ENCODE measurements at regions not wholly inside any gene's neighbourhood (a gene's known extent, or its start where the extent isn't known, plus 50 kb on each side); places are given as distances from the start of the nearest gene placed in this dataset.

DNA sequence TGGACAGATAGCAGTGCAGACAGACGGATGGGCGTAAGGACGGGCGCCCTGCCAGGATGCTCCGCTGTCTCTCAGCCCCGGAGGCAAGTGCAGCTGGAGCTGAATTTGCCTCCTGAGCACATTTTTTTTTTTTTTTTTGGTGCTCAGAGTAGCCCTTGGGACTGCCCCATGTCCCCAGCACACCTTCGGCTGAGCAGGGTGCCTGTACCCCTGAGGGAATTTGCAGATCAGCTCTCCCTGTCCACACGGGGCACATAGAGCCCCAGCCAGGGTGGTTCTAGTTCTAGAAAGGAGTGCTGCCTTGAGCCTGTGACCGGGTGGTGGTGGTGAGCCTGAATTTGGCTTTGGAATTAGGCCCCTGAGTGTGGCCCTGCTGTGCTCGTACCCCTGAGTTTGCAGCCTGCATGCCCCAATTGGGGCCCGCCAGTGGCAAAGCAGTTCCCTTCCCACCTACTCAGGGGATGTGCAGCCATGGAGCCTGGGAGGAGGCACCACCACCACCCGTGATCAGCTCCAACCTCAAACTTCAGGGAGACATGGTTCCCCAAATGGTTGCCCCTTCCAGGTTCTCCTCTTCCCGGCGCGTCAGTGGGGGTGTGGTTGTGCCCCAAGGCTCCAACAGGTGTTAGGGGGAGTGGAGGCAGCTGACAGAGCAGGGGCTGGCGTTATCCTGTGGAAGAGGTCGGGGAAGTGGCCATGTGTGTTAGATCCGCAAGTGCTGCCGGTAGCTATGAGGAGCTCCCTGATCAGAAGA lies 1232.7 kb downstream of the BRD1 start:
- intact Hi-C loops (cut with micrococcal nuclease), result no loop called here
- ChIA-PET POLR2A (no interaction called here), RAD21 (ENCODE audit: low non-redundant PET in 1 of 2, low total read pairs in 2 of 2, uncharacterized antibody in 2 of 2, unreplicated experiment in 2 of 2) (no interaction called here), CTCF (no interaction called here)
- no peak overlapping the region for H3K4me2 ChIP-seq (ENCODE audit: low read length)
- no peak overlapping the region for H2AFZ ChIP-seq (ENCODE audit: low read depth, low read length, poor library complexity, severe bottlenecking)
- no peaks in the 10 kb centered on the region for H4K20me1 ChIP-seq (ENCODE audit: insufficient read depth)
- no peaks in the 10 kb centered on the region for H3K4me1 ChIP-seq (ENCODE audit: control insufficient read depth in 1 of 2, insufficient read depth in 2 of 2, low read length in 2 of 2)
- H3K27ac ChIP-seq (ENCODE audit: low read depth, low read length), result no peak overlapping the region
- ATAC-seq (no peak), DNase-seq (ENCODE audit: low read depth, low spot score) (no peak)
- no peaks in the 10 kb centered on the region for H3K36me3 ChIP-seq (ENCODE audit: control insufficient read depth in 1 of 2, insufficient read depth in 2 of 2, low read length in 2 of 2)
- BruUV-seq (replicated peaks), result no TSS peak
- H3K4me3 ChIP-seq (replicated peaks in 1 of 2; ENCODE audit: low read depth in 1 of 2, low read length in 2 of 2), result no peak overlapping the region
- no peaks in the 10 kb centered on the region for H3K9me2 ChIP-seq (ENCODE audit: insufficient read depth)
- TF ChIP-seq SIN3A (IDR thresholded peaks at IDR 0.05; ENCODE audit: low read depth) (no peak), YY1 (IDR thresholded peaks at IDR 0.05; ENCODE audit: extremely low read depth, insufficient replicate concordance, low read depth, low read length) (no peak), RAD21 (IDR thresholded peaks at IDR 0.05; ENCODE audit: low read depth) (no peak), POLR2A (IDR thresholded peaks at IDR 0.05; ENCODE audit: borderline replicate concordance, extremely low read depth, insufficient read depth, insufficient read length) (no peak)
- TF ChIP-seq, protein P1, sequence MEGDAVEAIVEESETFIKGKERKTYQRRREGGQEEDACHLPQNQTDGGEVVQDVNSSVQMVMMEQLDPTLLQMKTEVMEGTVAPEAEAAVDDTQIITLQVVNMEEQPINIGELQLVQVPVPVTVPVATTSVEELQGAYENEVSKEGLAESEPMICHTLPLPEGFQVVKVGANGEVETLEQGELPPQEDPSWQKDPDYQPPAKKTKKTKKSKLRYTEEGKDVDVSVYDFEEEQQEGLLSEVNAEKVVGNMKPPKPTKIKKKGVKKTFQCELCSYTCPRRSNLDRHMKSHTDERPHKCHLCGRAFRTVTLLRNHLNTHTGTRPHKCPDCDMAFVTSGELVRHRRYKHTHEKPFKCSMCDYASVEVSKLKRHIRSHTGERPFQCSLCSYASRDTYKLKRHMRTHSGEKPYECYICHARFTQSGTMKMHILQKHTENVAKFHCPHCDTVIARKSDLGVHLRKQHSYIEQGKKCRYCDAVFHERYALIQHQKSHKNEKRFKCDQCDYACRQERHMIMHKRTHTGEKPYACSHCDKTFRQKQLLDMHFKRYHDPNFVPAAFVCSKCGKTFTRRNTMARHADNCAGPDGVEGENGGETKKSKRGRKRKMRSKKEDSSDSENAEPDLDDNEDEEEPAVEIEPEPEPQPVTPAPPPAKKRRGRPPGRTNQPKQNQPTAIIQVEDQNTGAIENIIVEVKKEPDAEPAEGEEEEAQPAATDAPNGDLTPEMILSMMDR (IDR thresholded peaks at IDR 0.05 in 2 of 3, conservative IDR thresholded peaks at IDR 0.05 in 1 of 3; ENCODE audit: borderline replicate concordance in 1 of 3, insufficient read depth in 1 of 3, low read depth in 2 of 3, low read length in 2 of 3), result no peak
- no peaks in the 10 kb centered on the region for H3K79me2 ChIP-seq (ENCODE audit: insufficient read depth, low read length)
- no peaks in the 10 kb centered on the region for H3K27me3 ChIP-seq (ENCODE audit: insufficient read depth, low read length)
- H3K9me3 ChIP-seq (ENCODE audit: control insufficient read depth in 1 of 2, insufficient read depth in 1 of 2, low read depth in 1 of 2, low read length in 2 of 2), result no peaks in the 10 kb centered on the region; a peak in 1 of 4 replicates
- H3K9ac ChIP-seq (ENCODE audit: low read length), result no peak overlapping the region

DNA sequence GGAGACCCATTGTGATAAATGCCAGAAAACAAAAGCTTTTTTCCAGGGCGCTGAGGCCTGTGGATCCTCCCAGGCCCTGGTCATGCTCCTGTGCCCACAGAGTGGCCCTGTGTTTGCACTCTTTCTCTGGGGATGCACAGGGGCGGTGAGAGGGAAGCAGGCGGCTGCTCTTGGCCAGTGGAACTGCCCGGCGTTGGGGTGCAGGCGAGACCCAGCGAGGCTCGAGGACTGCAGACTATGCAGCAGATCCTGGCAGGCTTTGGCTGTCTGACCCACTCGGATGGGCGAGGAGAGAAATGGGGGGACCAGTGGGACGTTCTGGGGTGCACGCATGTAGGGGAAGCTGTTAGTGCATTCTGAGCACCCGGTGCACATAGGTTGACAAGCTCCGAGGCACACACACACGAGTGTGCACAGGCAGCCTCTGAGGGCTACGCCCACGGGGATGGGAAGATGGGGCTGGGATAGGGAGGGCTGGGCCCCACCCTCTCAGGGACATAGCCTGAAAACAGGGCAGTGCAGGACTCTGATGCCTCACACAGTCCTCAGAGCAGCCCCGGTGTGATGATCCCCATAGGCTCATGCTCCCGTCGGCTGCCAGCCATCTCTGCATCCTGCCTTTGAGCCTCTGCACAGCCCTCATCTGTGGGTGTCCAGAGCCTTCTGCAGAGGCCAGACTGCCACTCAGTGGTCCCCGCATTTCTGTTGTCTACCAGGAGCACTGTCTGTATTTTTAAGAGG lies 1233.5 kb downstream of the BRD1 start:
- Histone ChIP-seq H3K27me3 (ENCODE audit: insufficient read depth, low read length) (no peaks in the 10 kb centered on the region), H2AFZ (ENCODE audit: low read depth, low read length, poor library complexity, severe bottlenecking) (no peak overlapping the region), H4K20me1 (ENCODE audit: insufficient read depth) (no peaks in the 10 kb centered on the region), H3K4me3 (replicated peaks in 1 of 2; ENCODE audit: low read depth in 1 of 2, low read length in 2 of 2) (no peak overlapping the region), H3K4me2 (ENCODE audit: low read length) (no peak overlapping the region), H3K36me3 (ENCODE audit: control insufficient read depth in 1 of 2, insufficient read depth in 2 of 2, low read length in 2 of 2) (no peaks in the 10 kb centered on the region), H3K9ac (ENCODE audit: low read length) (no peak overlapping the region), H3K4me1 (ENCODE audit: control insufficient read depth in 1 of 2, insufficient read depth in 2 of 2, low read length in 2 of 2) (no peaks in the 10 kb centered on the region), H3K9me2 (ENCODE audit: insufficient read depth) (no peaks in the 10 kb centered on the region), H3K27ac (ENCODE audit: low read depth, low read length) (no peak overlapping the region), H3K79me2 (ENCODE audit: insufficient read depth, low read length) (no peaks in the 10 kb centered on the region), H3K9me3 (ENCODE audit: control insufficient read depth in 1 of 2, insufficient read depth in 1 of 2, low read depth in 1 of 2, low read length in 2 of 2) (no peaks in the 10 kb centered on the region; a peak in 1 of 4 replicates)
- no peak for DNase-seq (ENCODE audit: low read depth, low spot score)
- ChIA-PET RAD21 (ENCODE audit: low non-redundant PET in 1 of 2, low total read pairs in 2 of 2, uncharacterized antibody in 2 of 2, unreplicated experiment in 2 of 2) (no interaction called here), POLR2A (no interaction called here), CTCF (no interaction called here)
- BruUV-seq (replicated peaks), result no TSS peak
- intact Hi-C loops (cut with micrococcal nuclease), result no loop called here
- ATAC-seq, result no peak
- TF ChIP-seq FOSL1 (IDR thresholded peaks at IDR 0.05; ENCODE audit: low read depth) (no peak), TCF7L2 (IDR thresholded peaks at IDR 0.05; ENCODE audit: borderline replicate concordance, extremely low read depth, insufficient read depth, insufficient read length) (no peak), YY1 (IDR thresholded peaks at IDR 0.05; ENCODE audit: extremely low read depth, insufficient replicate concordance, low read depth, low read length) (no peak), POLR2A (IDR thresholded peaks at IDR 0.05; ENCODE audit: borderline replicate concordance, extremely low read depth, insufficient read depth, insufficient read length) (no peak), SRF (IDR thresholded peaks at IDR 0.05; ENCODE audit: low read depth) (no peak), CBX3 (IDR thresholded peaks at IDR 0.05; ENCODE audit: low read depth) (no peak), EGR1 (IDR thresholded peaks at IDR 0.05; ENCODE audit: low read depth) (no peak), SP1 (IDR thresholded peaks at IDR 0.05; ENCODE audit: low read depth) (no peak), ZNF274 (IDR thresholded peaks at IDR 0.05; ENCODE audit: low read depth, low read length) (no peak), CEBPB (IDR thresholded peaks at IDR 0.05; ENCODE audit: low read depth) (no peak), RAD21 (IDR thresholded peaks at IDR 0.05; ENCODE audit: low read depth) (no peak)
- TF ChIP-seq, protein P2, sequence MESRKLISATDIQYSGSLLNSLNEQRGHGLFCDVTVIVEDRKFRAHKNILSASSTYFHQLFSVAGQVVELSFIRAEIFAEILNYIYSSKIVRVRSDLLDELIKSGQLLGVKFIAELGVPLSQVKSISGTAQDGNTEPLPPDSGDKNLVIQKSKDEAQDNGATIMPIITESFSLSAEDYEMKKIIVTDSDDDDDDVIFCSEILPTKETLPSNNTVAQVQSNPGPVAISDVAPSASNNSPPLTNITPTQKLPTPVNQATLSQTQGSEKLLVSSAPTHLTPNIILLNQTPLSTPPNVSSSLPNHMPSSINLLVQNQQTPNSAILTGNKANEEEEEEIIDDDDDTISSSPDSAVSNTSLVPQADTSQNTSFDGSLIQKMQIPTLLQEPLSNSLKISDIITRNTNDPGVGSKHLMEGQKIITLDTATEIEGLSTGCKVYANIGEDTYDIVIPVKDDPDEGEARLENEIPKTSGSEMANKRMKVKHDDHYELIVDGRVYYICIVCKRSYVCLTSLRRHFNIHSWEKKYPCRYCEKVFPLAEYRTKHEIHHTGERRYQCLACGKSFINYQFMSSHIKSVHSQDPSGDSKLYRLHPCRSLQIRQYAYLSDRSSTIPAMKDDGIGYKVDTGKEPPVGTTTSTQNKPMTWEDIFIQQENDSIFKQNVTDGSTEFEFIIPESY (IDR thresholded peaks at IDR 0.05; ENCODE audit: extremely low read depth, insufficient replicate concordance, low read length), result no peak
- TF ChIP-seq, protein P3, sequence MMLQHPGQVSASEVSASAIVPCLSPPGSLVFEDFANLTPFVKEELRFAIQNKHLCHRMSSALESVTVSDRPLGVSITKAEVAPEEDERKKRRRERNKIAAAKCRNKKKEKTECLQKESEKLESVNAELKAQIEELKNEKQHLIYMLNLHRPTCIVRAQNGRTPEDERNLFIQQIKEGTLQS (IDR thresholded peaks at IDR 0.05), result no peak
